HCT116 (cell line): ENCODE measurements at regions not wholly inside any gene's neighbourhood (a gene's known extent, or its start where the extent isn't known, plus 50 kb on each side); places are given as distances from the start of the nearest gene placed in this dataset.

ENCODE experiments used
- ATAC-seq: fragments of 200-7000 bp; cut with Tn5 transposase; 2 replicates; pipeline ENCODE4 v1.9.1; 2020; ENCODE audit warnings: mild to moderate bottlenecking, moderate library complexity
- BruUV-seq: library from RNA; stranded (reverse); fragments of 400-500 nt; replicated peaks from 2 replicates; lab custom pipeline; 2021; lab: Mats Ljungman, UMichigan
- CTCF ChIA-PET: fragments of 300-600 bp; sonication (Branson Sonifier 250); formaldehyde crosslinking; loops from one replicate; lab custom pipeline; 2021; ENCODE audit warnings: antibody characterized with exemption; lab: Charles Lee
- POLR2A ChIA-PET: fragments of 300-600, 350-600 bp; sonication (Branson Sonifier 250); formaldehyde crosslinking; loops from one replicate; lab custom pipeline; 2021; ENCODE audit warnings: antibody characterized with exemption; lab: Charles Lee
- RAD21 ChIA-PET, 2 experiments: fragments of 300-600 bp; sonication (Branson Sonifier 250); formaldehyde crosslinking; loops; one replicate each; lab custom pipeline; 2023; ENCODE audit warnings: low total read pairs in 2 of 2; ENCODE audit not compliant: uncharacterized antibody in 2 of 2, unreplicated experiment in 2 of 2, low non-redundant PET in 1 of 2; lab: Charles Lee
- DNase-seq: peaks from one replicate; pipeline ENCODE4 v3.0.0-alpha.2; 2010; ENCODE audit warnings: low read depth, low spot score
- H2AFZ ChIP-seq: fragments of 200-600 bp; shearing (Covaris generic), sonication (generic); 2 replicates; pipeline ENCODE4 v1.6.1; 2017; ENCODE audit warnings: low read depth, mixed run types, mixed read lengths, antibody characterized with exemption, low read length; ENCODE audit not compliant: poor library complexity, severe bottlenecking
- H3K27ac ChIP-seq: 2 replicates; pipeline ENCODE4 v1.5.1; 2012; ENCODE audit warnings: low read depth, low read length
- H3K27me3 ChIP-seq: fragments of 200-600 bp; sonication (generic); 2 replicates; pipeline ENCODE4 v1.6.1; 2016; ENCODE audit warnings: mixed run types, low read length, mixed read lengths; ENCODE audit not compliant: insufficient read depth
- H3K36me3 ChIP-seq, 2 experiments: fragments of 200-500 bp in 1 of 2; fragments of 200-600 bp in 1 of 2; sonication (Bioruptor generic) in 1 of 2; sonication (generic) in 1 of 2; 2 replicates each; pipeline versions ENCODE4 v1.5.1 to v1.6.1; 2014 to 2016; ENCODE audit warnings: low read length in 2 of 2, inconsistent platforms in 1 of 2, mixed read lengths in 1 of 2, mixed run types in 1 of 2; ENCODE audit not compliant: insufficient read depth in 2 of 2, control insufficient read depth in 1 of 2
- H3K4me1 ChIP-seq, 2 experiments: fragments of 200-600 bp in 1 of 2; sonication (generic) in 1 of 2; 2 replicates each; pipeline versions ENCODE4 v1.5.1 to v1.6.1; 2012 to 2017; ENCODE audit warnings: low read length in 2 of 2, inconsistent platforms in 1 of 2, mild to moderate bottlenecking in 1 of 2, mixed read lengths in 1 of 2, mixed run types in 1 of 2, moderate library complexity in 1 of 2; ENCODE audit not compliant: insufficient read depth in 2 of 2, control insufficient read depth in 1 of 2
- H3K4me2 ChIP-seq: fragments of 200-600 bp; sonication (generic); 2 replicates; pipeline ENCODE4 v1.6.1; 2017; ENCODE audit warnings: mixed run types, low read length, mixed read lengths
- H3K4me3 ChIP-seq, 2 experiments: fragments of 200-600 bp in 1 of 2; sonication (generic) in 1 of 2; replicated peaks in 1 of 2; 2 replicates each; pipeline ENCODE4 v1.5.1; 2011 to 2016; ENCODE audit warnings: low read length in 2 of 2, control low read depth in 1 of 2, low read depth in 1 of 2, mild to moderate bottlenecking in 1 of 2, mixed read lengths in 1 of 2, mixed run types in 1 of 2
- H3K79me2 ChIP-seq: fragments of 200-600 bp; sonication (generic); 2 replicates; pipeline ENCODE4 v1.6.1; 2017; ENCODE audit warnings: mild to moderate bottlenecking, mixed run types, low read length, moderate library complexity, mixed read lengths; ENCODE audit not compliant: insufficient read depth
- H3K9ac ChIP-seq: fragments of 200-600 bp; sonication (generic); 2 replicates; pipeline ENCODE4 v1.6.1; 2016; ENCODE audit warnings: low read length, mixed read lengths
- H3K9me2 ChIP-seq: fragments of 200-600 bp; sonication (generic), shearing (Covaris generic); 2 replicates; pipeline ENCODE4 v1.6.1; 2017; ENCODE audit warnings: mixed run types, mild to moderate bottlenecking, moderate library complexity; ENCODE audit not compliant: insufficient read depth
- H3K9me3 ChIP-seq, 2 experiments: fragments of 200-500 bp in 1 of 2; fragments of 200-600 bp in 1 of 2; sonication (Bioruptor generic) in 1 of 2; sonication (generic) in 1 of 2; 2 replicates each; pipeline ENCODE4 v1.6.1; 2014 to 2017; ENCODE audit warnings: low read length in 2 of 2, mixed read lengths in 2 of 2, inconsistent platforms in 1 of 2, low read depth in 1 of 2, mild to moderate bottlenecking in 1 of 2, mixed run types in 1 of 2, moderate library complexity in 1 of 2; ENCODE audit not compliant: control insufficient read depth in 1 of 2, insufficient read depth in 1 of 2
- H4K20me1 ChIP-seq: fragments of 200-600 bp; sonication (generic), shearing (Covaris generic); 2 replicates; pipeline ENCODE4 v1.6.1; 2017; ENCODE audit warnings: mixed run types, mild to moderate bottlenecking, moderate library complexity; ENCODE audit not compliant: insufficient read depth
- CBX3 ChIP-seq: IDR thresholded peaks from 2 replicates; pipeline ENCODE4 v1.6.1; 2012; ENCODE audit warnings: low read depth
- CTCF ChIP-seq, 3 experiments: fragments of 200-600 bp in 1 of 3; sonication (generic) in 1 of 3; IDR thresholded peaks in 2 of 3; conservative IDR thresholded peaks in 1 of 3; 2 replicates each; pipeline ENCODE4 v1.5.1; 2012 to 2017; ENCODE audit warnings: low read depth in 2 of 3, low read length in 2 of 3, antibody characterized with exemption in 1 of 3, borderline replicate concordance in 1 of 3, control low read depth in 1 of 3, mild to moderate bottlenecking in 1 of 3, mixed read lengths in 1 of 3, mixed run types in 1 of 3, moderate library complexity in 1 of 3; ENCODE audit not compliant: insufficient read depth in 1 of 3
- EGR1 ChIP-seq: IDR thresholded peaks from 2 replicates; pipeline ENCODE4 v1.6.1; 2012; ENCODE audit warnings: low read depth
- ELF1 ChIP-seq: IDR thresholded peaks from 2 replicates; pipeline ENCODE4 v1.6.1; 2012; ENCODE audit warnings: low read depth, borderline replicate concordance
- EZH2 ChIP-seq: fragments of 200-600 bp; sonication (generic); IDR thresholded peaks from 2 replicates; pipeline ENCODE4 v1.6.1; 2017; ENCODE audit warnings: antibody characterized with exemption, mixed run types
- EZH2phosphoT487 ChIP-seq: fragments of 200-600 bp; IDR thresholded peaks from 2 replicates; pipeline ENCODE4 v1.6.1; 2018; ENCODE audit warnings: antibody characterized with exemption, borderline replicate concordance
- FOSL1 ChIP-seq: IDR thresholded peaks from 2 replicates; pipeline ENCODE4 v1.6.1; 2012; ENCODE audit warnings: low read depth
- MAX ChIP-seq: IDR thresholded peaks from 2 replicates; pipeline ENCODE4 v1.6.1; 2012
- POLR2A ChIP-seq: IDR thresholded peaks from 2 replicates; pipeline ENCODE4 v1.7.0; 2011; ENCODE audit warnings: borderline replicate concordance; ENCODE audit not compliant: insufficient read depth, insufficient read length; ENCODE audit errors: extremely low read depth
- POLR2AphosphoS5 ChIP-seq: IDR thresholded peaks from 2 replicates; pipeline ENCODE4 v1.6.1; 2011; ENCODE audit warnings: mild to moderate bottlenecking, low read depth, low read length, moderate library complexity
- RAD21 ChIP-seq: IDR thresholded peaks from 2 replicates; pipeline ENCODE4 v1.6.1; 2012; ENCODE audit warnings: low read depth, mild to moderate bottlenecking
- SIN3A ChIP-seq: IDR thresholded peaks from 2 replicates; pipeline ENCODE4 v1.6.1; 2012; ENCODE audit warnings: low read depth
- SRF ChIP-seq: IDR thresholded peaks from 2 replicates; pipeline ENCODE4 v1.6.1; 2012; ENCODE audit warnings: low read depth
- ZFX ChIP-seq: fragments of 450-650 bp; IDR thresholded peaks from 2 replicates; pipeline ENCODE4 v1.6.1; 2017
- ZNF274 ChIP-seq: fragments of 200-500 bp; sonication (Bioruptor generic); IDR thresholded peaks from 2 replicates; pipeline ENCODE4 v1.6.1; 2014; ENCODE audit warnings: mild to moderate bottlenecking, low read depth, low read length, inconsistent platforms
- intact Hi-C: fragments of 100-400 bp; cut with micrococcal nuclease; formaldehyde crosslinking; loops from 2 replicates; pipeline ENCODE4 v1.10.0; 2022

- H3K9me2 ChIP-seq: no peaks in the 10 kb centered on the region
- H3K4me1 ChIP-seq: no peaks in the 10 kb centered on the region
- DNase-seq (no peak), ATAC-seq (no peak)
- H3K9ac ChIP-seq: no peak overlapping the region
- H3K9me3 ChIP-seq: peaks cover 0 to 3% of the 10 kb centered on the region in 2 experiments; a peak in 1 of 4 replicates
- H3K4me2 ChIP-seq: no peak overlapping the region
- H3K36me3 ChIP-seq: no peaks in the 10 kb centered on the region
- RAD21 ChIA-PET: no interaction called here
- H2AFZ ChIP-seq: no peak overlapping the region
- no peaks in the 10 kb centered on the region for H3K79me2 ChIP-seq
- no peak overlapping the region for H3K4me3 ChIP-seq
- H4K20me1 ChIP-seq: no peaks in the 10 kb centered on the region
- BruUV-seq: no TSS peak
- TF ChIP-seq POLR2AphosphoS5 (no peak), SRF (no peak), EZH2phosphoT487 (no peak), POLR2A (no peak), CTCF (IDR thresholded peaks at IDR 0.05 in 2 of 3, conservative IDR thresholded peaks at IDR 0.05 in 1 of 3; ENCODE audit: borderline replicate concordance in 1 of 3, insufficient read depth in 1 of 3, low read depth in 2 of 3, low read length in 2 of 3) (no peak), SIN3A (no peak), RAD21 (no peak), FOSL1 (no peak), CBX3 (no peak), EZH2 (no peak), EGR1 (no peak), ZNF274 (no peak), ZFX (no peak), MAX (no peak), ELF1 (no peak)
- CTCF ChIA-PET: no interaction called here
- no peaks in the 10 kb centered on the region for H3K27me3 ChIP-seq
- intact Hi-C loops: no loop called here
- H3K27ac ChIP-seq: no peak overlapping the region
- POLR2A ChIA-PET: no interaction called here
Measured at GRCh38 chr1:14220811-14221210, 377.7 kb upstream of the KAZN start.
